NCI-H748 (cell line): ENCODE measurements at regions not wholly inside any gene's neighbourhood (a gene's known extent, or its start where the extent isn't known, plus 50 kb on each side); places are given as distances from the start of the nearest gene placed in this dataset.

ENCODE experiments used
- DNase-seq: peaks from one replicate; lab custom pipeline; 2025; ENCODE audit not compliant: unreplicated experiment; lab: John Stamatoyannopoulos, UW

DNA sequence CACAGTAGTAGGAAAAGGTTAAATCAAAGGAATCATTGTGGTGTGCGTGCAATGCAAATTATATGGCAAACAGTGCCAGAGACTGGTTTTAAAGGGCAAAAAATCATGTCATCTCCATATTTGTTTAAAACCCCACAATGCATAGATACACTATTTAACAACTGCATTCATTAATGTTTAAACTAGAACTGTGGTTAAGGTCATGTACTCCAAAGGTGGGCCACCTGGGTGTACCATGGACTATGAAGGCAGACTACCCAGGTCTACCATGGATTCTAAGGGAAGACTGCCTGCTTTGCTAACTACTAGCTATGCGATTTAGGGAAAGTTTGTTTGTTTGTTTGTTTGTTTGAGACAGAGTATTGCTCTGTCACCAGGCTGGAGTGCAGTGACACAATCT, 356.3 kb downstream of the ZEB2 start:
- DNase-seq, result no peak

DNA sequence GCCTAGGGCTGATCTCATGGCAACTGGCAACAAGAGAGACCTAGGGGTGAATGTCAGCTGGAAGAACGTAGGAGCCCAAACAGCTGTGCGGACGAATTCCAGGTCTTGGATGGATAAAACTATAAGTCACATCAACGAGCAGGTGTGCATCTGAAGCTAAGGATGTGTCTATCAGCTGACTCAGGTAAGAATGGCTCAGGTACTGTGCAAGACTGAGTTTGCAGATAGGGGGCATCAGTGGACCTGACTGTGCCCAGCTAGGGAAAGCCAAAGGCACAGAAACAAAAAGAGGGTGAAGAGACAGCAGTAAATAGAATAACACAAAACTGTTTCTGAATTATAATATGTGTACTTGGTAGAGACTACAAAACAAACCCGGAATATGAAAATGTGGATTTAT, 357.3 kb downstream of the ZEB2 start:
- peak; percentile 55 for DNase-seq

DNA sequence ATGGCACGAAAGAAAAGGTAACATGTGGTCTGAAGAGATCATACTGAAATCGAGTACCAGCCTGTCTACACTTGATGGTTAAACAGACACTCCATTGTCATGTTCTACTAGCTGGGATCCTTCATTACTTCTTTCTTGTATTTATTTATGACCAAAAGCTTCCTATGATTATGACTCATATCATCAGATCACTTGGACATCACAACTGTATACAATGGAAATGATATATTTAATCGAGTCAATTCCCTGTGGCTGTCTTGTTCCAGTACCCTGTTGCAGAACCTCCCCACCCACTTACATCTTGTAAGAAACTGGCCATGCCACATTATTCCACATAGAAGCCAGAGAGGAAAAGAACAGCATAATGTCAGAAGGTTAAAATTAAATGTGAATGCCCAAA, 358.9 kb downstream of the ZEB2 start:
- no peak for DNase-seq

DNA sequence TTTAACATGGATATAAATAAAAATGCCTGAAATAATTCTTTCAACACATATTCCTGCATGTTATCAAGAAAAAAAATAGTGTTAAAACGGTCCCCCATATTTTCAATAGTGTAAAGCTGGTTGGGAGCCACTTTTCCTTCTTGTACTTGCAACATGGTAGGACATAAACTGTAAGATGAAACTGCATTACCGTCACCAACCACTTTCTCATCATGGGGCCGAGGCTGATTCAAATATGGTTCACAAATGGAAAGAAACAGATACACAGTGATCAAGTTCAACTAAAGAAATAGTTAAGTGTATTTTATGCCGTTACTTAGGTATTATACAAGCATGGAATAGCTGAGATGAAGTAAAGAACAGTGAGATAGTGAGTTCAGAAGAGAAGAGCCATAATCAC, 360.7 kb downstream of the ZEB2 start:
- DNase-seq, result peak; percentile 0

DNA sequence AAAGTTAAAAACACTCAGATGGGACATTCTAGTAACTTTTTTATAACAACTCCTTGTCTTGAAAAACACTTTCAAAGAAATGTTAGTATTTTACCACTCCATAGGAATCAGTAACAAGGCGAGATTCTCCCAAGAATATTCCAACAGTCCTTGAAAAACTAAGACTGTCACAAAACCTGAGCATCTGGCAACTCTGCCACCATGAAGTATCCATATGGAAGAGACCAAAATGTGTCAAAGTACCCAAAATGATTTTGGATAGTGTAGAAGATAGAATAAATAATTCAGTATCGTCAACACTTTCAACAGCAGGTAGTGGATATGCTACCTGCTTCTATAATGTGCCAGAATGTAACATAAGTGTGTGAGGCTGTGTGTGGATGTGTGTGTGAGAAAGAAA, 361.8 kb downstream of the ZEB2 start:
- DNase-seq, result no peak

DNA sequence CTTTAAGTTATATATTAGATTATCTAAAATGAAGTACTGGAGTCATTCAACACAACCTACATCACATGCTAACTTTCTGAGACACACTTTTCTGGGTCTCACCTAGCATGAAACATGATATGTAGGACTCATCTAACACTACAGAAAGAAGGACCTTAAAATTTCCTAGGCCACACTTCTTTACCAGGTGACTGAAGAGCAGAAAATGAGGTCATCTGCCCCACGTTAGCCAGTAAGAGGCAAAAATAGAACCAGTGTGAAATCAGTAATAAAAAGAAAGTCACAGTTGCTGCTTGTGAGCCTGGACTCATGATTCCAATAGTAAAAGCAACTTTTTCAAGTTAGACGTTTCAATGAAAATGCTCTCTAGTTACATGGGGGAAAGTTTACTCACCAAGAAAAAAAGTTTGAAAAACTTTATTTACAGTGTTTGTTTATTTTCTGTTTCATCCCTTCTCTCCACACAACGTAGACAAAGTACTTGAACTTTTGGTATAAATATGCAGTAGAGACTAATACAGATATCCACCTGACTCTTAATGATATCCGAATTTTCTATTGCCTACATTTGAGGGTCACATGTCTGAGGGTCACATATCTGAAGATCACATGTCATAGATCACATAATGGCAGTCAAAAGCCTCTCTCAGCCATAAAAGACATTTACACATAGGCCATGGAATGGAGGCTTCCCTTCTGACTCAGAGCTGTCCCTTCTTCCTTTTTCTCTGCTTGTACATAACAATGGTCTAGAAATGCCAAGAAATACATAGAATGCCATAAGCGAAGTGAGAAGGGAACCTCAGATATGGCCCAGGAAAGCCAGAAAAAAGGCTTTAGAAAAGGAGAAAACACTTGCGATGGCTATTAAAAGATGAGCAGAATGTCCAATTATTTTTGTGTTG, 362.9 kb downstream of the ZEB2 start:
- no peak for DNase-seq

DNA sequence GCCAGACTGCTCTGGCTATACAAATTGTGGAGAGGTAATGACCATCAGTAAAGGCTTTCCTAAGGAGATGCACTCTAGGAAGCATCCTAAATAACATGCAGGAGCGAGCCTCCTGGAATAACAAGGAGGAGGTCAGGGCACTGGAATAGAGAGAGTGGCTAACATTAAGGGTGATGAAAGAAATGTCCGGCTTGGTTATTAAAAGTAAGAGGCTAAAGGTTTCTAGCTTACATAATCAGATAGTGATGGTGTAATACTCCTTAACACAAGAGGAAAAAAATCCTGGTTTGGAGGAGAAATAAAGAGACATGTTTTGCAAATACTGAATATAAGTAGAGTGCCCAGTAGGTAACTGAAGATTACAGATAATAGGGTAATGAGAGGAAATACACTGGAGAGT, 365.7 kb downstream of the ZEB2 start:
- DNase-seq, result no peak

DNA sequence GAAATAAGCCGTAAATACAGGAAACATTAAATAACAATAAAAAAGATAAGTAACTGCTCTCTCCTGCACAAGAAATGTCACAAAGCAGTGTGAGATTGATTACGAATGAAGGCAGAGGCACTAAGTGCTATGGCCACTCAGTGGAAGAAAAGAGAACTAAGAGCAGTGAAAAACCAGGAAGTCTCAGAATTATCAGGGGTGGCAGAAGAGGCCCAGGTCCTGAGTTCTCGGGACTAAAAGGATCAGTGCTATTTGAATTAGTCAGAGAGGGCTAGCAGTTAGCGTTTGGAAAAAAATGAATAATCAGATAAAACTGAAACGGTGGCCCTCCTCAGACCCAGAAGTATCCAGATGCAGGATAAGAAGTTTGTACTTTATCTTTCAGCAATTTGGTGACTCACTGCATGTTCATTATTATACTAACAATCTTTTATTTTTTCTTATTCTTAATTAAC, 367.1 kb downstream of the ZEB2 start:
- DNase-seq, result no peak

DNA sequence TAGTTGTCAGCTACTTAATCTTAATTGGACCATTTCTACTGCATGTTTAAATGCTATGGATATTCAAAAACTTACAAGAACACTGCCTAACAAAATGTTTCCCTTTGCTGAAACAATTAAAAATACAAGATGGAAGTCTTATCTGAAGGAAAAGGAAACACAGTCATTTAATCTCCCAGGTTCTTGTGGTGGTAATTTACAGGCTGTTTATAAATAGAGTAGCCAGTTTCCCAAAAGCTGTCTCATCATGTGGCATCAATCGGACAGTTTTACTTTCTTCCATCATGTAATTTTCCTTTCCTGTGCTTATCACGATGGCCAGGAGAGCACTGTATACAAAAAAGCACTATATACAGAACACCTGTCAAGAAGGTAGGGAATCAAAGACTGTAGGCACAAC, 368.1 kb downstream of the ZEB2 start:
- no peak for DNase-seq

DNA sequence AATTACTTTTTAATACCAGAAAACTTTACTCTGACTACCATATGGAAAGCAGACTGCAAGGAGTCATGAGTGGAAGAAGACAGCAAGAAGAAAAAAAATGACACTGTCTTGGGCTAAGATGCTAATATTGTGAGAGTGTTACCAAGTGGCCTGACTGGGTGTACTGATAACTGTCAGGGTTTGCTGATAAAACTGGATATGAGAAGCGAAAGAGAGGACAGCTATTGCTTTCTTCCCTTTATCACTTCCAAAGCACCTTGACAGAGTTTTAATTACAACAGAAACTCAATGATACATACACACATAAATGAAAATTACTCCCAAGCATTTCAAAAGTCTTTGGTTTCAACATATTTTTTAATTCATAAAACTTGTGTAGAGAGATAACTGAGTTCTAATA, 368.5 kb downstream of the ZEB2 start:
- no peak for DNase-seq

DNA sequence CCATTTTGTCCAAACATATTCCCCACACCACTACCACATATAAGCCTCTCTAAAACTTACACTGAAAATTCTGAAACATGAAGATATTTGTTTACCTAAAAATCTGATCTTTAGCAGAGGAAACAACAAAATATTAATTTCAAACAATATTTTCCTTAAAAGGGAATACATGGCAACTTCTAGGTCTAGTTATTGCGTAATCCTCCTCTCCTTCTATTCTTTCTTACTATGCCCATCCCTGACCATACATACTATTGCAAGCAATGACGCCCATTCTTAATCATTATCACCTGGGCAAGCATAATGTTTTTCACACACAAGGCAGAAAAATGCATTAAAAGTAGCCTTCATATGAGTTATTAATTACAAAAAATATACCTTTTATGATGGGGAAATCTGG, 372.6 kb downstream of the ZEB2 start:
- DNase-seq, result no peak

DNA sequence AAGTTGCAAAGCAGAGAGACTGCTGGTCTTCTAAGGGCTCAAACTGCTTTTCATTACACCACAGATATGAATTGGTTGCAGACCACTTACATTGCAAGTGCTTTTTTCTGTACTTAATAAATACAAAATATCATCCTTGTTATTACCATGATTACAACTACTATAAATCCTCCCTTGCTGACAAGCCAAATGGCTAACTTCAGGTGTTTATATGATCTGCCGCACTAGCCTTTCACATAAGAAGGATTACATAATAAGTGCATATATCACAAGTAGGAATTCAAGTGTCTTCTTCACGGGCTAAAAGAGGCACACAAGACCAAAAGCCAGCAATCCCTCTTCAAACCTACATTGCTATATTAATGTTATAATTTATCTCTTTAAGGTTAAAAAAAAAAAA, 373.0 kb downstream of the ZEB2 start:
- no peak for DNase-seq

DNA sequence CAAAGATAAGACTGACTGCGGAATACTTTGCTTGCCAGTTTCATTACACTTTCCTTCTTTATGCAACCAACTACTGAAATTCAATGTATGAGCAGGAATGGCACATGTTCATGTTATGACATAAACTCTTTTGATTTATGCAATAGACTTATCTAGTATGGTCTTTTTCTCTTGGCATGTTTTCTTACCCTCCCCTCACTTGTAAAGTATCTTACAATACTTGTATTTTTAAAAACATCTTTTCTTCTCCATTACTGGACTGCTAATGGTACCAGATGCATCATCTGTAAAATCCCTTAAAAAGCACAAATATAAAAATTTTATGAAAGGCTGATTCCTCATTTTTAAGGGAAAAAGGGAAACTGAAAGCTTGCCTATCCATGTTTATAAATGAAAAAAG, 373.8 kb downstream of the ZEB2 start:
- no peak for DNase-seq

DNA sequence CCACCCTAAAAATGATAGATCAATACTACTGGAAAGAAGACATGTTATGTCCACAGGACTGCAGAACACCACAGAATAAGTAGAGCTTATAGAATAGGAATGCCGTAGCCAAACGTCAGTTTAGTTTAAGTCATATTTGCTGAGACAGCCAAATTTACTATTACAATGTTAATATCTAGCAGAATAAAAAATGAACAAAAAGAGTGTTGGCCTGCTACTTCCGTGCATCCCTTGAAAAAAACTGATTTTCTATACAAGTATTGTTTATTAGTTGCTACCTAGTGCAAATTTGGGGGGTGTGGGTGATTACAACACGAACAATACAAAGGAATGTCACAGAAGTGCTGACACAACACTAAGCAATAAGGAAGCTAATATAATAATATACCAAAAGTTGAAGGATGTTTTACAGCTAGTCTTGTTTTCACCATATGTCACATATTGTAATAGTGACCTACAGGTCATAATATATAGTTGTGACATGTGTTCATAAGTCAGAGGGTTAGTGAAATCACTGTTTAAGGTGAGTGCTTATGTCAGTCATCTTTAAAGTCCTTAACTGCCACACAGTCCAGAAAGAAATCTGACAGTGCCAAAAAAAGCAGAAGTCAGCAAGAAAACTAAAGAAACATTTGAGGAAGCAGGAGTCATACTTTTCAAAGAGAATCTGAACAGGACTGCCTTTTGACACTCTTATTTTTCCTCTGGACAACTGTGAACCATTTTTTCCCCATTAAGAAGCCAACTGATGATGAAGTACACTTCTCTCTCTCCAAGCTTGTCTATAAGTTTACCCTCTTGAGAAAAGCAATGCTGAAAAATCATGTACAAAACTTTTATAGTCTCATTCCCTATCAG, 376.4 kb downstream of the ZEB2 start:
- no peak for DNase-seq

DNA sequence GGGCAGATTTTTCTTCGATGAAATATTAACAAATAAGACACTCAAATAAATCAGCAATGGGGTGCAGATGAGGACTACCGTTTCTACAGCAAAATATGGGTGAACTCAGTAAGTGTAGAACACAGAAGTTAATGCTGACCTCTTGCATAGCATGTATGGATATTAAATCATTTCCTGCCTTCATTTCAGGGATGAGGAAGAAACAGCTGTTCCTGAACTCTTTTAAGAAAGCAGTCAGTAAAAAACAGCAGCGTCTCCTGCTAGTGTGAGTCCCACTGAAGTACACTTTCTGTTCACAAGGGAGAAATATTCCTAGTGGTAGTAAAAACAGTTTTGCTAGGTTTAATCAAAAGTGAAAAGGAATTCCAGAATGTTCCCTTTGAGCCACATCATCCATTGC, 379.0 kb downstream of the ZEB2 start:
- DNase-seq, result no peak

DNA sequence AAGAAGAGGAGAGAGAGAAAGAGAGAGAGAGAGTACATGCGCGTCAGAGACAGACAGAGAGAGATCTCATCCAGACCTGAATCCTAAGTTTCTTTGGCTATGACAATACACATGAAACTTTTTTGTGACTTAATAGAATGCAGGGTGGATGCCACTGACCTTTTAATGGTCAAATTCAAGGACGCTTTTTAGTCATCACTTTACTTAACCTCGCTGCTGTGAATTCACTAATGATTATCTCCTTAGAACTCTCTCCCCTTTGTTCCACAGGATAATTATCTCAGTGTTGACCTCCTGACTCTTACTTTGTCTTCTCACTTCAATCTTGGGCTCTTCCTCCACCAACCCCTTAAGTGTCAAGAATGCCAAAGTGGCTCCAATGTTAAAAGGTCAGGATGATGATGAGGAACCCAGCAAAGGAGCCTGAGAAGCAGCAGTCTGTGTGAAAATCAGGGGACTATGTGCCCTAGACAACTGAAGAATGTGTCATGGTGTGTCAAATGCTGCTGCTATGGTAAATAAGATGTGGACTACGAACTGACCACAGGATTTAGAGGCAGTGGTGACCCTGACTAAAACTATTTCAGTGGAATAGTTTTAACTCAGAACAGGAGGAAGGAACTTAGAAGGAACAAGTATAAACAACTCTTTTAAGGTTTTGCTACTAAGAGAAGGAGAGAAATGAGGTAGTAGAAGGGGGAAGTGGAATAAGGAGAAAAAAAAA, 382.1 kb downstream of the ZEB2 start:
- DNase-seq, result no peak

DNA sequence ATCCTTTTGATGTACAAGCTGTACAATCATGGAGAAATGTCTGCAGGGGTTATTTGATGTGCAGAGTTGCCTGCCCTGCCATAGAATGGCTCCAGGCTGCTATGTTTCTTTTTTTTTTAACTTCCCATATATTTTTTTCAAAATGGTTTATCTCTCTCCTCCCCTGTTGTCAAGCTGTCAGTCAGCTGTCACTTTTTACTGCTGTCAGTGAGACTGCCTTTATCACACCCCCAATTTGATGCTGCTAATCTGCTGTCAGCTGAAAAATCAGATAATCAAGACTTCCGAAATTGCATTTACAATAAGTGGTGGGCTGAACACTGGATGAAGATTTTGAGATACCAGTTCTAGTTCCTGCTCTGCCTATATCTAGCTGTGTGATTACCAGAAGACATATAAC, 382.6 kb downstream of the ZEB2 start:
- no peak for DNase-seq

DNA sequence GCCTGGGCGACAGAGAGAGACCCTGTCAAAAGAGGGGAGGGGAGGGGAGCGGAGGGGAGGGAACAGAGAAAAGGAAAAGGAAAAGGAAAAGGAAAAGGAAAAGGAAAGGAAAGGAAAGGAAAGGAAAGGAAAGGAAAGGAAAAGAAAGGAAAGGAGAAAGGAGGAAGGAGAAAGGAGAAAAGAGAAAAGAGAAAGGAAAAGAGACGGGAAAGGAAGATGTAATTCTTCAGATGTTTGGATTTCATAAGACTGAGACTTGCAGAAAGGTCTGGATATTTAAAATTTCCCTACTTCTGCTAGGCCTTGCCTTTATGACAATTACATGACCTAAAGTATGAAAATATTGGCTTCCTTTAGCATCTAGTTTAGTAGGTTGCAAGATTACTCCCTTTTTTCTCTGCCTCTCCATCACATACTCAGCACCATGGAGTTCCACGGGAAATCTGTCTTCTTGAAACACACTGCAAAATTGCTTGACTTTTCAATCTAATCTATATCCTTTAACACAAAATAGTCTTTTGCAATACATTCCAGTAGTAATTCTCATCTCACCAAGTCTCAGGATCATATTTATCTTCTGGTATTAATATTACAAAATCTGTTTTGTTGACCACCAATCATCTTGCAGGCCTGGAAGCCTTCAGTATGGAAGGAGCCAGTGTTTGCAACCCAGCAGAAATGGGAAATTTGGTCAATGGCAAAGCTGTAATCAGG, 383.5 kb downstream of the ZEB2 start:
- no peak for DNase-seq

DNA sequence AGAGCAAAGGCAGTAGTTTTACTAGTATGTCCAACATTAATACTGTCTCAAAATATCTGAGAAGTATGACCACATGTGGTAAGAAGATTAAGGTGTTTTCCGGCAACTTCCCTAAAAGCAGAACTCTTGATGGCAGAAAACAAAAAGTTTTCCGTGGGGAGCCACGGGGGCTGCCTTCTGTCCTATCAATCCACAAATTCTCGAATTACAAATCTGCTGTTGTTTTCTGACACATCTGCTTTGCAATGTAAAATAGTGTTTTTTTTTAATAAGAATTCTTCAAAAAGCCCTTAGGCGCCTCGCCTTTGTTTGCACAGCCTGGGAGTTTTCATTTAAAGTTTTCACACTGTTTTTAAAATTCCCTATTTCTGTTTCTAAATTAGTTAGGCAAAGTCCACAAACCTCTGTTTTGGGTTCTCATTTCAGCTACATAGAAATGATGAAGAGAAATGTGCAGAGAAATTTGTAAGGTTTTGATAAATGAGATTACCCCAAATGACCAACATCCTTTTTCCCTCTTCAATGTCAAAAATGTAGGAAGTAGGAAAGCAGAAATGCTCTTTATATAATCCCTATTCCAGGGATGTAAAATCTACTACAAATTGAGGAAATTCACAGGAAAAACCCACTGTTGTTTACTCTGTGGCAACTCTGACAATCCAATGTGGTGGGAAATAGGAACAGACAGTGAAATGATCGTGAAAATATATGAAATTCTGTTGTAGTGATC, 385.8 kb downstream of the ZEB2 start:
- DNase-seq, result no peak

DNA sequence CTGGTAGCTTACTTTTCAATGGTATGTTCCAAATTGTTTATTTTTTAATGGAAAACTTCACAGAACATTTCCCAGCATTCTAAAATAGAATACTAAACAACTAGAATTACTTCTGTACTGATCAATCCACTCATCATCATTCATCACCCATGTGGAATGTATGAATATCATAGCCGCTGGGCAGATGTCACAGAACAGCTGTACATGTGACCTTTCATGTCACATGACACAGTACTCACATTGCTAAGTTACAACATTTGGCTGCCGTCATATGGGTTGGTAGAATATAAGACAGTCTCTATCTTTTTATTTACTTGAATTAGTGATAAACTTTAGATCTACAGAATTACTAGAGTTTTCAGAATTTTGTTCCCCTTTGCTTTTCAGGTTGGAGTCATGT, 387.6 kb downstream of the ZEB2 start:
- DNase-seq, result no peak
